ENCODE measurements at regions not wholly inside any gene's neighbourhood (a gene's known extent, or its start where the extent isn't known, plus 50 kb on each side); places are given as distances from the start of the nearest gene placed in this dataset.

DNA sequence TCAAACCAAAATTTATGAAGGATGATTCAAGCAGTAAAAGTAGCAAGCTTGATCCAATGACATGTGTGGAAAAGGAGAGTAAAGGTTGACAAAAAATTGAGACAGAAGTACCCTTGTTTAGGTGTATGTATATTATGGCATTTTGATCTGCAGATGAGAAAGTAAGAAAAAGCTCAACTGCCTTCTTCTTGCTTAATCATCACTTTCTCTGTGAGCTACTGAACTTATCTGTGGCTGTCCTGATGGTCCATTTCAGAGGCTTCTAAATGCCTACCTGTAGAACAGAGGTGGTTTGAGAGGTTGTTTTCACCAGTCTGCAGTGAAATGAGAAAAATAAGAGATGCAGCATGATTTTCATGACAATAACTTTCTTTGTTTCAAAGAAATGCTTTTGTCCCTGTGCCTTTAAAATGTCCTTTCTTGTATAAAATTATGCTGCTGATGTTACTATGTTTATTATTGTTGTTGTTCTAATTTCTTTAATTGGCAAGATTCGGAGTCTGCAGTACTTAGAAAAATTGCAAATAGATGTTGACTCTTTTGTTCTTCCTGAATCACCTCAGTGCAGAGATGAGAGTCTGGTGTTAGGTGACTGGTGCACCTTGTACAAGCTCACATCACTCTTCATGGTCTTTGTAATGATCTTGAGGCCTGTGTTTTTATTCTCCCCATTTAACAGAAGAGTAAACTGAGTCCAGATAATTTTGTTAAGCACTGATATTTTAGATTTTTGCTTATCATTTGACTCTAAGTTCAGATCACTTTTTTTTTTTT, 821.9 kb downstream of the VRK1 start:
- DNase-seq, result peak; percentile 51

DNA sequence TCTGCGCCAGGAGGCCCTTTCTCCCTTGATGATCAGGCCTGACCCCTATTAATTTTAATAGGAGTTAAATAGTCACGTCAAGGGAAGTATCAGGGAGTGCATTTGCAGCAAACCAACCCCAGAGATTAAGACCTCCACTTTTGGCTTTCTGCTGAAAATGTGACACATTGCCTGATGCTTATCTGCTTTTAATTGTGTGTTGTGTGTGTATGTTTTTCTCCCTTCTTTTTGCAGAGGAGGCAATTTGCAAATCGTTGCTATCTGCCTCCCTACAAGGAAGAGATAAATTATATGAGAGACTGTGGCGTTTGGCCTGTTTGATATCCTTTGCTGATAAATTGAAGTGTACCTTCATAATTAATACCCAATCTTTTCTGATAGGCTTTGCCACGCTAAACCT, 822.9 kb downstream of the VRK1 start:
- peak; percentile 80 for DNase-seq

DNA sequence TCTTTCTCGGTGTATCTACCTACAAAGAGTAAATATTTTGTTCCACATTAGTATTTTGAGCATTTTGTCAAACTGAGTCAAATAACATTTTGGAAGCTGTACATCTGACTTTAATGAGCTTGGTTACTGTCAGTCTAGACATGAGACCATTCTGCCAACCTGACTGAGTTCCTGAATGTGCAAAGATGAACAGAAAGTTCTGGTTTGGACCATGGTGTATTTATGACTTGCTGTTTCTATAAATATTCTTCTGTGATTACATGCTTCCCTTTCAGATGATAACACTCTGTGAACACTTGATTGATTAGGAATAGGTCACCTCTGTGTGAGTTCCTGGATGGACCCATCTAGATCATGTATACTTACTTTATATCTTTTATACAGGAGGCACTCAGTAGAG, 827.8 kb downstream of the VRK1 start:
- no peak for DNase-seq

DNA sequence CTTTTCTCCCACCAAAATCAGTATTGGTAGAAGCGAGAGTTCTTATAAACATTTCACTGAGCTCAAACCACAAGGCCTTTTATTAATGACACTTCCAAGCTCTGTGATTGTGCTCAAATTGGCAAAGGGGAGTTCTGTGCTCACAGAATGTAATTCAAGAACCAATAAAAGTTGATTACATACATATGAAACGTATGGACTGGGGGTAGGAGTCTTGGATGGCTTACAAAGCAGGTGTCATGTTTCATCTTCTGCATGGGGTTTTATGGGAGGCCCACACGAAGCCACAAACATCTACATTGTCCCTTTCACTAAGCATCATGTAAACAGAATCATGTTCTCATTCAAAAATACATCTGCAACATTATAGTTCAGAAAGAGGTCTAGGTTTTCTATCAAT, 828.3 kb downstream of the VRK1 start:
- DNase-seq, result no peak

DNA sequence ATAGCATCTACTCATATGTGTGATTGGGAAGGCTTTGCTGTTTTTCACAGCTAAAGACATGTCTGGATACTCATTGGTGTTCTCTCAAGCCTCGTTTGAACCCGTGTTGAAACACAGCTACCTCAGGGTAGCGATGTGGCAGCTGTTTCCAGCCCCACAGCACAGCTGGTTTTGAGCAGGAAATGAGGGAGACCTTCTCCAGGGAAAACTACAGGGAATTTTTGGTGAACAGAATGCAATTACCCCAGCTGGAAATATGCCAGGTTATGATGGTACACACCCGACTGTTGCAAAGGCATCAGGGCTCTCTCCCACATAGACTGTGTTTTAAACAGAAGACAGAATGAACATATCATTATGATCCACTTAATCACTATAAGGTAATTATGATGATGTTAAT, 828.9 kb downstream of the VRK1 start:
- DNase-seq, result no peak

DNA sequence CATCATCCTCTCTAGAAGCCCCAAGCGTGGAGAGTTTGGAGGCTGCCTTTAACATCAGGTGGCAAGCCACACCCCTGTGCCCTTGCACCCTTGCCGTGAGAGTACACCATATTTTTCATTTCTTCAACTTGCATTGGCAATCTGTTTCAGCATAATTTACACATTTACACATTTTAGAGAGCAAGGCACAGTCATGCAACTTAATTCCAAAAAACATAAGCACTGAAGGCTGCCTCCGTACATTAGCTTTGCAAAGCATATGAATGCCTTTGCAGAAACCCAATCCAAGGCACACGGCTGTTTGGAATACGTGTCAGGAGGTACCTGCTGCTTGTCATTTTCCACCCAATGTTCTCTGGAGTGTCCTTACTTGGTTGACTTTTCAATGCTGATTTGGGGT, 833.1 kb downstream of the VRK1 start:
- no peak for DNase-seq

DNA sequence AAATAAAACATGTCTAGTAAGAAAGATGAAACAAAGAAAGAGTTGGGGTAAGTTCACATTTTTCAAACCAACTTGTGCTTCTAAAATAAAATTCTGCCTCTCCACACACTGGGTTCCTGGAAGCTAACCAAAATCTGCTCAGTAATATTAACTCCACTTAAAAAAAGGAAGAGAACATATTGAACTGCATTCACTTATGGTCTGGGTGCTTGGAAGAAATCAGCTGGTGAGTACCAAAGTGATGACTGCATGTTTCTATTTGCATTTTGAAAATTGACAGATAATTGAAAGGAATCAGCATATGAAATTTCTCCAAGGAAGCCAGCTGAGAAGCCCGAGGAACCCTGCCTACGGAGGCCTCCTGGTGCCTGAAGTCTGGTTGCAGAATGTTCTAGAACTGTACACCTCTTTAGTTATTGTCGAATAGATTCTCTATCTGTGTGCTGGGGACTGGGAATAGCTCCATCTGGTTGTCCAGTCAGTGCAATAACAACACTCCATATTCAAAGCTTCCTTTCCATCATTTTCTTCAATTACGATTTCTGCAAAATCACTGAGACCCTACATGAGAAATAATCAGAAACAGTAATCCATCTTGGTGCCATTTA, 836.1 kb downstream of the VRK1 start:
- DNase-seq, result no peak

DNA sequence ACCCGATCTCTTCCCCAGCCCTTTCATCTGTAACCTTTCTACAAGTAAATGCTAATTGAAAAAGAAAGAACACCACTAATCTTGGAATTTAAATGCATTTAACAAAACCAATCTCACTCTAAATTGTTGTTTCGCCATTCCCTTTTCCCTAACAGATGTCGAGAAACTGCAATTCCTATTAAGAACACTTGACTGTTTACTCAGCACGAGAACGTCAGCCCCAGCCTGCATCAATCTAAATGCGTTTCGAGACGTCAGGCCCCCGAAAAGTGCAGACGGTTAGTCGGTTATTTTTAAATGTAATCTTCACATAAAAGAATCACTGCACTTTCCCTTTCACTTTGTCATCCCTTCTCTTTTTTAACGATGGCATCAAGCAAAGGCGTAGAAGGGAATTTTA, 837.6 kb downstream of the VRK1 start:
- DNase-seq, result peak; percentile 45

DNA sequence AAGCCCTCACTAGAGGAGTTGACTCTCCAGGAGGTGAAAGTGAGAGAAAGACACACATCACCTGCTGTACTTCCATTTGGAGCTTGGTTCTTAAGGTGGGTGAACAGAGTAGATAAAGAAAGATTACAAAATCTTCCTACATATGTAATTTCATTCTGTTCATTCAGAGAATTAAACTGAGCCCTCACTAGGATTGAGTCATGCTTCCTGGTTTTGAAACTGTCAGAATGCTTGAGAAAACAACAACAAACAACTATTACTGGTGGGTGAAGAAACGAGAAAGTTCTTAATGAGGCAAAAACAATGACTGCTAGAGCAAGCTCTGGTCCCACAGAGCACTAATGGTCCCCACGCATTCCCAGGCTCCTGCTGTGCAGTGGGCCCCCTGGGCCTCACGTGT, 841.7 kb downstream of the VRK1 start:
- DNase-seq, result peak; percentile 13

DNA sequence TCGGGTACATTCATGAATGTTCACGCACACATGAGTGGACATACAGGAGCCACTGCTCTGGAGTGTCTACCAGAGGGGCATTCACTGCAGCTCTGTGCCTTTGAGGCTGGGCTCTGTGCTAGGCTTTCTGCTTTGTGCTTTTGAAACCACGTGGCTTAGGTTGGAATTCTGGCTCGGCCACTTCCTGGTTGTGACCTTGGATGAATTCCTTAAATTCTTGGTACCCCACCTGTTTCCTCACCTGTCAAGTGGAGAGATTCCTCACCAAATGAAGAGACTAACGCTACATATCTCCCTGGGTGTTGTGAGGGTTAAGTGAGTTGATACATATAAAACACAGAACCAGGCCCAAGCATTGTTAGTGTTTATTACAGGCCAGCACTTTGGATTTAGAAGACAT, 842.8 kb downstream of the VRK1 start:
- no peak for DNase-seq

DNA sequence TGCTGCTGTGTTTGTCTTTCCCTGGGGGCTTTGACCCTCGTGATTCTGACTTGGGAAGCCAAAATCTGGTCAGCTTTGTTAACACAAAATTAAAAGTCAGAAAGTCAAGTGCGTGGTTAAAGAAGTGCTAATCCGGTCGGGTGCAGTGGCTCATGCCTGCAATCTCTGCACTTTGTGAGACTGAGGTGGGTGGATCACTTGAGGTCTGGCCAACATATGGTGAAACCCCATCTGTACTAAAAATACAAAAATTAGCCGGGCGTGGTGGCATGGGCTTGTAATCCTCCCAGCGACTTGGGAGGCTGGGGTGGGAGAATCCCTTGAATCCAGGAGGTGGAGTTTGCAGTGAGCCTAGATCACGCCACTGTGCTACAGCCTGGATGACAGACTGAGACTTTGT, 844.6 kb downstream of the VRK1 start:
- DNase-seq, result no peak

DNA sequence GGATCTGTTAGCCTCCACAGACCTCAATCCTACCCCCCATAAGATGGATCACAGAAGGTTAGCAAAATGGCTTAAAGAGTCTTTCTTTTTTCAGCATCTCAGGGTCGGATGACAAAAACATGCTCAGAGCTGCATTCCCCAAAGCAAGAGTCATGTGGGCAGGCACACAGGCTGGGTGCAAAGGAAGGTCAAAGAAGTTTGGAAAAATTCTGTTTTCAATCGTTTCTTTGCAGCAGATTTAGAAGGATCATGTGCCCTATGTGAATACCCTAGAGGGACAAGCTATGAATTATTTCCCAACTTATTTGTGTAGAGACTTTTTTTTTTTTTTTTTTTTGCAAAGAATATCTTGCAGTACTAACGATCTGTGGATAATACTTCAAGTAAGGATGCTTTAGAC, 845.4 kb downstream of the VRK1 start:
- no peak for DNase-seq

DNA sequence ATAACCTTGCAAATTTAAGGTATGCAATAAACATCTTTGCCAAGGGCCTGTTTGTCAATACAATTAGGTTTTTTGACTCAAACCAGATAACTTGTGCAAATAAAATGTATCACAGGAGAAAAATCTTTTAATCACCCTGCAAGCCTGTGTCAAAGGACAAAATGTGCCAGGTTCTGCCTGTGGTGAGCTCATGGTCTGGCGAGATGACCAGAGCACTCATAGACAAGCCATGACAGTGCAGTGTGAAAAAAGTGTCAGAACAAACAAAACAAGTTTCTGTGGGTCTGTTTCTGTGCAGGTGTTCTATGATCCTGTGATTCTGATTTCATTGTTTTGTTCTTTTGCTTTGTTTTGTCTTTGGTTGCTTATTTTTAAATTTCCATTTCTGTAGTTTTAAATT, 847.2 kb downstream of the VRK1 start:
- no peak for DNase-seq

DNA sequence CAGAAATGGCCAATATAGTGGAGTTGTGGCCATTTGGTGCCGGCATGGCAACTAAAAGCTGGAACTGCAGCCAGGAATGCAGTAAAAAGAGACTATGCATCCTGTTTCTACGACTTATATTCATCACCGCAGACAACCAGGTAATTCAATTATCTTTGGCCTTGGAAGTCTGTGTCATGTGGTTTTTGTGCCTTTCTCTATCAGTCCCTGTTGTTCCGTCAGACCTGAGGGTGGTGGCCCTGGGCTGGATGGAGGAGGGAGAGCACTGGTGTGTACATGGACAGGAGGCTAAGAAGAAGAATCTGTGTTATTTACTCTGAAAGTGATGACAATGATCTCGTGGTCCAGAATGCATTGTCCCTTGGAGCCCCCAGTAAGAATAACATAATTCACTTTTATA, 852.6 kb downstream of the VRK1 start:
- no peak for DNase-seq

DNA sequence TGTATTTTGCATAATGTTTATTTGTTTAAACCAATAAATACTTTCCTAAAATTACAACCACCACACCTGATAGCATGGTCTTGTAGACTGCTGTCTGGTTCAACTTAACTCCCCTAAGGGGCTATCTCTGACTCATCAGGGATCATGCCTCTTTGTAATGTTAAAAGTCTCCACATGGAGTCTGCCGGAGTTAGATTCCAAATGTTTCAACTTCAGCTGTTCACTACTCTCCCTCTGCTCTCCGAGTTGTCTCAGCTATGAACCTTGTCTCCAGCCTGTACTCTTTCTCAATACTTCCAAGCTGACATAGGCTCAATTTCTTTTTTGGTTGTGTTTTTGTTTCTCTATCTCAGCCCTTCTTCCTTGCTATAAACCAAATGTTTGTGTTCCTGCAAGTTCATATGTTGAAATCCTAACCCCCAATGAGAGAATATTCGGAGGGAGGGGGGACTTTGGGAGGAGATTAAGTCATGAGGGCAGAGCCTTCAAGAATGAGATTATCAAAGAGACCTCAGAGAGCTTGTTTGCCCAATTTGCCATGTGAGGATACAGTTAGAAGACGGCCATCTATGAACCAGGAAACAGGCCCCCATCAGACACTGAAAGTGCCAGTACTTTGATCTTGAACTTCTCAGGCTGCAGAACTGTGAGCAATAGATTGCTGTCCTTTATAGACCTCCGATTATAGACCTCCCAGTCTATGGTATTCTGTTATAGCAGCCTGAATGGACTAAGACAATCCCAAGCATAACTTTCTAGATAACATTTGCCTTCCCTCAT, 858.2 kb downstream of the VRK1 start:
- no peak for DNase-seq

DNA sequence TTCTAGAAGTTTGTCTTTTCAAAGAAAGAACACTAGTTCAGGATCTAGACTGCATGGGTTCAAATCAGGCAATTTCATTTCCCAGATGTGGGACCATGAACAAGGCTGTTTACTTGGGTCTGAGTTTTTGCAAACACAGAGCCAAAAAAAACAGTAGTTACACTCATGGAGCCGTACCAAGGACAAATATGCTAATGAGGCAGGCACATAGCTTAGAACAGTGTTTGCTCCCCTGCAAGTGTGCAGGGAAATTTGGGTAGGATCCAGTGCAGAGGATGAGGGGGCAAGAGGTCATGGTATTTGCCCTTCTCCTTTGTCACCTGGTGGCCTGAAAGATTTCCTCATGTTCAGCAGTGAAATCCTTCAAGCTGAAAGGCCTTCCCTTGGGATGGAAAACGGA, 860.4 kb downstream of the VRK1 start:
- DNase-seq, result no peak

DNA sequence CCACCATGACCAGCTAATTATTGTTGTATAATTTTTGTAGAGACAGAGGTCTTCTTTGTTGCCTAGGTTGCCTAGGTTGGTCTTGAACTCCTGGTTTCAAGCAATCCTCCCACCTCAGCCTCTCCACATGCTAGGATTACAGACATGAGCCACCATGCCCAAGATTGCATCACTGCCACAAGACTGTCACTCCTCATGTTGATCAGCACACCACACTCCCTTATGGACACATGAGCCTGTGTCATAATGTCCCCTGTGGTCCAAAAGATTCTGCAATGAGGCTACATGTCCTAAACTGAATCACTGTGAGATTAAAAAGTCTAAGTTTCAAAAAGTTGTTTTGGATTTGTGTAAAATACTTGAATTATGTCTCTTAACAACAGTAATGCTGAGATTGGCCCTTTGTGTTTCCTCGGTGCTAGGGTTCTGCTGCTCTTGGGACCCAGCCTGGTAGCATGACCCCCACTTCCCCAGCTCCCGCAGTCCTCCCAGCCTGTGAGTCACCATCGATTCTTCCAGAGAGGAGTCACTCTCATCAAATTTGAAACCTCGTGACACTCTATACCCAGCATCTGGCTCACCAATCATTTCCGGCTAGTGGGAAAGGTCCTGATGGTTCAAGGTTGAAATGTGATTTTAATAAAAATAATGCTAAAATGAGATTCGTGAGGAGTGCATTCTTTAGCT, 890.9 kb downstream of the VRK1 start:
- no peak for DNase-seq

DNA sequence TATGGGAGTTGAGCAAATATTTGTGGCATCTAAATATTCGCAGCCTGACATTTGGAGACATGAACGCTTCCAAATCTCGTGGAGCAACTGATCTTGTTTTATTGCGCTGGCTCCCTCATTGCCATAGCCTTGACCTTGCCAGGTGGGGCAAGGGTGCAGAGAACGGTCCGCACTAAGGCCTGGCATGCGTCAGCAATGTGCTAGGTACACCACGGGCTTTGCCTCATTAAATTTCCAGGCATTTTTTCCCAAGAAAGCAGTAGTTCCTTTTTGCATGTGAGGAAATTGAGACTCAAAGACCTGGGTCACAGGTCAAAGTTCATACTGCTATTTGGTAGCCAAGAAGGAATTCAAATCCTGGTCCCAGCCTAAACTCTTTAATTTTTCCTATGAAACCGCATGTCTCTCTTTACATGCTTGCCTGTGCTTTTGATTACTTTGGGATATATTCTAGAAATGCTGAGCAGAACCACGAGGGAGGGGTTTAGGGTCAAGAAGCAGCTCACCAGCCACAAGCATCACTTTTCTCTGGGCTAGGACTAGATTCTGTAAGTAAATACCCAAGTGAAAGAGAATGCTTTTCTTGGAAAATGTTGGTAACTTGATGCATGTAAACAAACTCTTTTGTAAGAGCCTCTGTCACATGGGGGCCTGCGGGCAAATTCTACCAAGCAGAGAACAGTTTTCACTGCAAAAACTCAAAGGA, 891.6 kb downstream of the VRK1 start:
- no peak for DNase-seq

DNA sequence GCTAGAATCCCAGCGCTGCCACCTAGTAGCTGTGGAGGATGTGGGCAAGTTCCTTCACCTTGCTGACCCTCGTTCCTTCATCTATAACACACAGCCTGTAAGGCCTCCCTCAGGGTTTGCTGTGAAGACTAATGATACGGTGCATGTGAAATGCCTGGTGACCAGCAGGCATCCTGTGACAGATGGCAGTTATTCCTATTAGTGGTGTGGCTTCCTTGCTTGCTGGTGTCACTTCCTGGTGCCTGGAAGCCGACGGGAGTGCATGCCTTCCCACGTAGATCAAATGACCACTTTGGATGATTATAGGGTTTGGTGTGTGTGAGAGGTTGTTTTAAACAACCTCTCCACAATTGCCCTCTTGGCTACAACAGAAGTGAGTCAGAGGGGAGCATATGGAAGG, 894.9 kb downstream of the VRK1 start:
- DNase-seq, result no peak

DNA sequence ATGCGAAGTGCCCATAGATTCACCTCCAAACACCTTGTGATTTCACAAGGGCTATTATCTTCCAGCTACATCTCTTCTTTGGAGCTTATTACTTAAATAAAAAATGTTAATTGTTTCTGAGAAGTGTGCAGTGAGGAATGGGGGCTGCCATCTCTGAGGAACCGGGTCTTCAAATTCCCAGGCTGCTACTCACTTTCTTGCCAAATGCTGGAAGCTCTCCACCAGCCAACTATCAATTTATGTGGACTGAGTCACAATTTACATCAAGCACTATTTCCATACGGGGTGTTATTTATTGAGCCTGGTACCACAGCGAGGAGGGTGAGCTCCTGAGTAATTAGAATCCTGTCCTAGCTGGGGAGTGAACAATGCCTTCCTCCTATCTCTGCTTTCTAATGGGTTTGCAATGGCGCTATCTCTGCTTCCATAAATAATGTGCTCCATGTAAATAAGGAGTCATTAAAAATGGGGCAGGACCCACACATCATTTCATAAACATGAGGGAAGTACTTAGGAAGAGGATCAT, 898.3 kb downstream of the VRK1 start:
- DNase-seq, result no peak

DNA sequence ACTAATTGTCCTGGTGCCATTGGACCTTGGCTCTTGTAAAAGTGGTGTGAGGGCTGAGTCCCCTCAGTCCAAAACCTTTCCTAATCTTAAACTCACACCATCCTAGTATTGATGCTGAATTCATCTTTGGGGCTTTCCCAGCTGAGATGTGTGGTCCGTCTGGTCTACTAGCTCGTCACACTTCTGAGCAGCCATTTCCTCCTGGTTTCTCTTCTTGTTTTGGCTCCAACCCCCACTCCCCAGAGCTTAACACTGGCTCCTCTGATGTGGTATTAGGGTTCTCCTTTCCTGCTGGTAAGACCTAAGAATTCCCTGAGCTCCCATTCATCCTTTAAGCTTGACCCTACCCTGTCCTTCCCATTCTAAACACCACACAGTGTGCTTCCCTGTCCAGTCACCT, 900.6 kb downstream of the VRK1 start:
- peak; percentile 55 for DNase-seq

DNA sequence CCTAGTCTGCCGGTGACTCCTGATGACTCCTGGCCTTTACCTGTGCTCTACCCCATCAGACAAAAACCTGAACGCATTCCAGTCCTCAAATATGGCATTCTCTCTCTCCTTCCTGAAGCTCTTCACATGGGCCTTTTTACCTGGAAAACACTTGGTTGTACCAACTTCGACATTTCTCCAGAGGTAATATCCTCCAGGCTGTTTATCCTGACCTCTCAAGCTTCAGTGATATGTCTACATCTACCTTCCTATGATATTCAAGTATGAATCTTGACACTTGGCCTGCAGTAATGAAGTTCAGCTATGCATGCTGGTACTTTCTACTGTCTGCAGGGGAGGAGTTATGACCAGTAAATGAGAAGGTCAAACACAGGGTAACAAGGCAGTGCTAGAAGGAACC, 901.8 kb downstream of the VRK1 start:
- DNase-seq, result no peak
